Stimulated activated CD8-positive, alpha-beta memory T cell treated with anti-CD3 and anti-CD28 coated beads, Interleukin-15, amount 100 ng/mL, for 1 hour (primary cell): ENCODE measurements at regions not wholly inside any gene's neighbourhood (a gene's known extent, or its start where the extent isn't known, plus 50 kb on each side); places are given as distances from the start of the nearest gene placed in this dataset.
"Not testable (repeated sequence)": the region's sequence is repeated elsewhere in the genome, so short reads cannot be mapped to it uniquely, and the experiment has no call there.

Source experiments
- DNase-seq: peaks from one replicate; pipeline ENCODE4 v3.0.0-alpha.2; 2020; ENCODE audit warnings: low read depth

DNA sequence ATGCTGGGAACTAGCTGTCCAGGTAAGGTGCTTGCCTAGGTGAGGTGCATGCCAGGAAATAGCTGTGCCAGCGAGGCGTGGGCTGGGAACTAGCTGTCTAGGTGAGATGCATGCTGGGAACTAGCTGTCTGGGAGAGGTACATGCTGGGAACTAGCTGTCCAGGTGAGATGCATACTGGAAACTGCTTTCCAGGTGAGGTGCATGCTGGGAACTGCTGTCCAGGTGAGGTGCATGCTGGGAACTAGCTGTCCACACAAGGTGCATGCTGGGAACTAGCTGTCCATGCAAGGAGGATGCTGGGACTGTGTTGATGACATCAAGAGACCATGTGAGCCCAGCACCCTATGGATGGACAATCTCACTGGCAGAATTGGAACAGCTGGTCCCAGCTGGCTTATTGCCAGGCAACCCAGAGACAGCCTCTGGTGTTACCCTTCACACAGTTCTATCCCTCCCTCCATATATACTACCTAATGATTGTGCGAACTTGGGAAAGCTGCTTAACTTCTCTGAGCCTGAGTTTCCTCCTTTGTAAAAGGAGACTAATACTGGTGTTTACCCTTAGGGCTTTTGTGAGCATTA is 479.9 kb upstream of the RBFOX1 start:
- DNase-seq, result no peak

DNA sequence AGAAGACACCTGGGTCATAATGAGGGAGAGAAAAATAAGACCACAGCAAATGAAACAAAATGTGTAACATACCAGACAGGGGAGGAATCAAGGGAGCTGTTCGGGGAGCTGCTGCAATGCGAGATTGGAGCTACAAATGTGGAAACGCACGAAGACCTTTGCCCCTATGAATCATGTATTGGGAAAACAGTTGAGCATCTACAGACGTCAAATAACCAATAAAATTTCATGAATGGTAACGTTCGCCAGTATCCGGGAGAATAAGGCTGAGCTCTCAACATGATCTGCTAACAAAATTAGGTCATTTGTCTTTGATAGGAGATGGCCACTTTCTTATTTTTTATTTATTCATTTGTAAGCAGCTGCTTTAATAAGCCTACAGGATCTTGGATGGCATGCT is 486.2 kb upstream of the RBFOX1 start:
- DNase-seq, result no peak

DNA sequence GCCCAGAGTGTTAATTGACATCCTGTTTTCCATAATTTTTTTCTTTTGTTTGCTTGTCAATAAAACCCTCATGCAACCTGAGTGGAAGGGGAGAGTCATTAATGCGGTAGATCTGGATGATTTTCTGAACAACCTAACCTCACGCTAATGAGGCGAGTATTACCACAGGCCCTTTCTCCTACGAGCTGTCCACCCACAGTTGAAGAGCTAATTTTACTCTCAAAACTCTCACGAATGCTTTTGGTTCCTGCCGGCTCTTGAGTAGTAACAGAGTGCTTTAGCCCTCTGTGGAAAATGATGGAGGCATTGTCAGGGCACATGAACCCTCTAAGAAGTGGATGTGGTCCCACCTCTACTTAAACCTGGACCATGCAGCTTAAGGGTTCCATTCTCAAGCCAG is 491.3 kb upstream of the RBFOX1 start:
- DNase-seq, result no peak

DNA sequence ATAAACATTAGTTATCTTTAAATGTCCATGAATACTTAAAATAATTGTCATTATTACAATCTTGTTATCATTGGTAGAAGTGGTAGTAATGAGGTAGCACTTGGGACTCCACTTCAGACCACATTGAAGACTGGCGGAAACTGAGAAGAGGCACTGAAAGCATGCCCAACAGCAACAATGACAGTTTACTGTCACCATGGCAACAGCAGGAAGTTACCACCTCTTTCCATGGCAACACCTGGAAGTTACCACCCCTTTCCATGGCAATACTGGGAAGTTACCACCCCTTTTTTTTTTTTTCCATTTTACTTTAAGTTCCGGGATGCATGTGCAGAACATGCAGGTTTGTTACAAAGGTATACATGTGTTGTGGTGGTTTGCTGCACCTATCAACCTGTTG is 494.9 kb upstream of the RBFOX1 start:
- no peak for DNase-seq

DNA sequence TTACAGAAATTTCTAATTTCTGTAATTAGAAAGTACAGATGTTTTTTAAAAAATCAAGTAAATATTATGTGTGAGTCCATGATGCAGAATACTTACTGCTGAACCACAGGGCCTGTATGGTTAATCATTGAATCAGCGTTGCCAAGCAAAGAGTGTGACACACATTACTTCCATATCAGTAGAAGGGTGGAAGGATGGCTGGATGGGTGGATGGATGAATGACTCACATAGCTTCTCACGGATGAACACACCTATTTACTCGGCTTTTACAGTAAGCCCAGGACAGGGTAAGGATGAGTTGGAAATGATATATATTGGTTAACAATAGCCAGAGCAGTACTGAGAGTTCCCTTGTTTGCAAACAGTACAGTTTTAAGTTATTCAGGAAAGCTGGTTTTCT is 495.9 kb upstream of the RBFOX1 start:
- DNase-seq, result no peak

DNA sequence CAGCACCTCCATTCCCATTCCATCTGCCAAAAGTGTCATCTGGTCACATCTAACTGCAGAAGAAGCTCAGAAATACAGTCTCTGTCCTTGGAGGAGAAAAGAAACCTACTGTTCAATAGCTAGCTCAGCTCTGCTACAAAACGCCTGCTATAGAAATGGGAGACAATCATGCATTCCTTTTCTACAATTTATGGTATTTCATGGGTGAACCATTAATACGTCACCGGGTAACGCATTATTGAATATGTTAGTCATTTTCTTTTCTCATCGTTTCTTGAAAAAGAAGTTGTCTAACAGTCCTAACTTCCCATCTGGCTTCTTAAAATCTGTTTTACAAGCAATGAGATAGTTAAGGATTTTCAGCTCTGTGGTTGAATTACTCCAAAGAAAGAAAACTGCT is 496.7 kb upstream of the RBFOX1 start:
- no peak for DNase-seq

DNA sequence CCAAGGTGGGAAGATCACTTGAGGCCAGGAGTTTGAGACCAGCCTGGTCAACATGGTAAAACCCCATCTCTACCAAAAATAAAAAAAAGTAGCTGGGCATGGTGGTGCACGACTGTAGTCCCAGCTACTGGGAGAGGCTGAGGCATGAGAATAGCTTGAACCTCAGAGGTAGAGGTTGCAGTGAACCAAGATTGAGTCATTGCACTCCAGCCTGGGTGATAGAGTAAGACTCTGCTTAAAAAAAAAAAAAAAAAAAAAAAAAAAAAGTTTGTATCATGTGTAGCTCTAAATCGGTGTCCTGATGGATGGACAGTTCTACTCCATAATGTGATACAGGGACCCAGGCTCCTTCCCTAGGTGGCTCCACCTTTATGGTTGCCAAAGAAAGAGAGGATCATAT is 497.1 kb upstream of the RBFOX1 start:
- DNase-seq, result no peak

DNA sequence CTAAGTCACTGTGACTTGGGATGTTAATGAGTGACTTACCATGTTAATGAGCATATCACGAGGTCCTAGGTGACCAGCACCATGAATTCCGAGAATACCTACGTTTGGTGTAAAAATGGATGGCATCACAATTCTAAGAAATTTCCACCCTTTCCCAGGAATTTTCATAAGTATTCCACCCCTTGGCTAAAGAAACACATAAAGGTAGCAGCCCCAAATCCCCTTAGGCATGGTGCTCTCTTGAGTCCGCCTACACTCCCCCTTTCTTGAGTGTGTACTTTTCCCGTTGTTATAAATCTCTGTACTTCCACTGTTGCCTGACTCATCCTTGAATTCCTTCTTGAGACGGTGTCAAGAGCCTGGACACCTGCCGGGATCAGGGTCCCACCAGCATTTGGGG is 504.0 kb upstream of the RBFOX1 start:
- DNase-seq, result no peak

DNA sequence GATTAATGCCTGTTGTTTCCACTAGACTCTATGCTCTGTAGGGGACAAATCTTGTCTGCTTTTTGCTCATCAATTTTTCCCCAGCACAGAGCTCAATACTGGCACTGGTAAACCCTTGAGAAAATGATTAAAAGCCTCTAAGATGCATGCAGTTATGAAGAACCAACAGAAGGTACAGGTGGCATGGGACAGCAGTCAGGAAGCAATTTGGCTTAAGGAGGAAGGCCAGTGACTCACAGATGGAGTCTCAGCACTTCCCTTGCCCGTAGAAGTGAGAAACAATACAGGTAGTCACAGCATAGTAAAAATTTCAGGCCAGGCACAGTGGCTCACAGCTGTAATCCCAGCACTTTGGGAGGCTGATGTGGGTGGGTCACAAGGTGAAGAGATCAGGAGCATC is 504.7 kb upstream of the RBFOX1 start:
- no peak for DNase-seq

DNA sequence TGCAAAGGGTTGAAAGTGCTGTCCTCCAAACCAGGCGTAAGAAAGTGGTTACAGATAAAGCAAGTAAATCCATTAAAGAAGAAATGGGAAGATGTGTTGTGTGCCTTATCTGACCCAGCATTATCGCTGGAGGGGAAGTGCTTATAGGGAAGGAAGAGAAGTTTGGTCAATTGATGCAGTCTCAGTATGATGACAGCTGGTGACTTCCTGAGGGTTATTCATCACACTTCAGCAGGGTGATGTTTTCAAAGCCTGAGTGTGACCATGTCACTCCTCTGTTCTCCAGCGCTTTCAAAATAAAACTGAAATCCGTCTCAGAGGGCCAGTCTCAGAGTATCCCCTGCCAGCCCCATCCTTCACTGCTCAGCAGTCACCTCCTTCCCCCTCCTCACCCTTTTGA is 505.4 kb upstream of the RBFOX1 start:
- no peak for DNase-seq

DNA sequence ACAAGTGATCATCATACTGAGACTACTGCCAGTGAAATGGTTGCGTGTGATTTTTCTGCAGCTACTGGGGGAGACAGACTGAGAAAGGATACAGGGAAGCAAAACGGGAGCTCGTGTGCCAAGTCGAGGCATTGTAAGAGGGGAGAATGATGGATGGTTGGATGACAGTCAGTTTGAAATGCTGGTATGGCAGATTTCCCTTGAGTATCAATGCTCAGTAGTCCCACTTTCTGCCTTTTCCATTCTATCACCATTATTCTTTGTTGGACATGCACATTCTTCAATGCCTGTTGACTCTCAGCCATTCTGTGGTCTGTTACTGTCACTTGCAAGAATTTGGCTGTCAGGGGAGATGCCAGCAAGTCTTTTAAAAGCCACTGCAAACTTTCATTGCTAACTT is 510.6 kb upstream of the RBFOX1 start:
- DNase-seq, result no peak

DNA sequence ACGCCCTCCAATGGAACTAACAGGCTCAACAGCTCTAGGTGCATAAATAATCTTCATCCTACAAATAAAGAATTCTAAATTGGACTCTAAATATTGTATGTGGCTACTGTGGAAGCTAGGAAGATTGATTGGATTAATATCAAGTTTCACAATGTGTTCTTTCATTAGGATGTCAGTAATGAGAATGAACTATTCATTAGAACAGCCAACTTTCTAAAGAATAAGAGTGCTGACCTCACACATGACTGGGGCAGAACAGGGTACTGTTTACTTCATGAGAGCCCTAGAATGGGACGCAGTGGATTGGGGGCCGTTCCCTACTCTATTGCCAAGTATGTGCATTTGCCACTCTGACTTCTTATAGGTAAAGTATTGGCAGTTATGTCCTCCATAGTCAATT is 528.2 kb upstream of the RBFOX1 start:
- no peak for DNase-seq

DNA sequence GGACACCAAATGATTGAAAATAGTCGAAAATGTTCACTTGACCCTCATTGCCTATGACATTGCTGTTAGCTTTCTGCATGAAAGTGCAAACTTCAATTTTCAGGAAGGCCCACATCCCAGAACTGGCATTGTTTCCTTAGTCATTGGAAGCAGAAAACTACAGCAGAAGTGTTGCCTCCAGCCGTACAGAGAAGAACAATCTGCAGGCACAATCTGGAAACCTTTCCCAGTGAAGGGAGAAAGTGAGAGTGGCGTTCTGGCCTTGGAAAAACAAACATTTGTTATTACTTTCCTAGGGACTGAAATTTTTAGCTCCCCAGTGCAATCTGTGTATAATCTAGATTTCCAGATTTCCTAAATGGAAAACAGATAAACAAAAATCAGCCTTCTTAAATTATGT is 529.5 kb upstream of the RBFOX1 start:
- no peak for DNase-seq

DNA sequence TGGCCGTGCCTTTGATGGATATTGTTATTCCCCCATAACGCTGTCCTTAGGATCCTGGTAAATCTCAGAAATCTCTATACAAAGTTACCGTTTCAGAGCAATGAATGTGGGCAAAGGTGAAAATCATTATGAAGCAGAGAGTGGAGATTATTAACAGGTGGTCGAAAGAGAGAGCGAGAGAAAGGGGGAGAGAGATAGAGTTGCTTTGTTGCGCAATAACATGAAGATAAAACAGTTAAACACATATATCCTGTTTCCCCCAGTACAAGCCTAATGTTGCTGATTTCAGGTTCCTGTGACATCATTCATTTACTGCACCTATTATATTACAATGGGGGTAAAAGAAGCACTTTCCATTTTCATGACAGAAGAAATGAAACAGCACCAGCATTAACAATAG is 535.4 kb upstream of the RBFOX1 start:
- no peak for DNase-seq

DNA sequence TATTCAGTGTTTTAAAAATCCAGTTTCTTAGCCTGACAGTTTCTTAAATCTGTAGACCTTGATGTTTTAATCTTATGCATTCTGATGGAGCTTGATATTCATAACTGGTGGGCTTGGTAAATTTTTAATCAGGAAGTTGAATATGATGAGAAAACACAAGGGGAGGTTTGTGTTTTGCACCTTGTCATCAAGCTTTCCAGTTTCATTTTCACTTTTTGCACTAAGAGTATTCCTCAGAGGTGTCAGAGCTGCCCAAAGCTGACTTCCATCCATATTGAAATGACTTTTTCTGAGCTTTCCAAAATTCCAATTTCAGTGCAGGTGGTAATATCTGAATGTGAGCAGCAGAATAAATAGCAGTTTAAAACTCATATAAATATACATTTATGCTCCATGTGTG is 555.0 kb upstream of the RBFOX1 start:
- no peak for DNase-seq

DNA sequence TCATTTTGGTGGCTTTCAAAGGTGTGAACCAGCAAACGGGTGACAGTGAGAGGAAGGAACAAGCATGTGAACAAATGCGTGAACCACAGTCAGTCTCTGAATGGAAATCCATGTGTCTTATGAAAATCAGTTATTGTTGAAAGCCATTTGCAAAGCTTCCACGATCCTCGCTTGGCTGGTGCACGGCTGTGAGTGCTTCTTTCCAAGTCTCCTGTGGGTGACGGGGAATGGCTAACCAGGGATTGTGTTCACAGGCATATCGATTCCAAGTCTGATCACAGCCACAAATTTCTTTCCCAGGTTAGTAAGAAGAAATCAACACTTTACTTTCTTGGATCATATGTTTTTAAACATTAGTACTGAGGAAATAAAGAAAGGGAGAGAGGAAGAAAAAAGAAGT is 556.9 kb upstream of the RBFOX1 start:
- no peak for DNase-seq

DNA sequence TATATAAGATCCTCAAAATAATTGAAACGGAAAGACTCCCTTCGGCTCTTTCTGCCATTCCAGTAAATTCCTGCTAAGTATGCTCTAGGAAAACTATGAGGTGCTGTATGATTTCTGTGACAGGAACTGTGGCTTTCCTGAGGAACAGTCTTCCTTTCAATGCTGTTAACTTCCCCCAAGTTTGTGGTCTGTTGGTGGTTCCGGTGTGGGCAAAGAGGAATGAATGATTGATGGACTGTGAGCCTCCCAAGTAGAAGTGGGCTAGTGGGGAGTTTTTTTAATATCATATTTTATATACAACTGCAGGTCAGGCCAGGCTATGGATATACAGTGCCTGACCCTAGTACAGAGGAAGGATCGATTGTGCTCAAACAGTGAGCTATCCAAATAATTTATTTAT is 560.7 kb upstream of the RBFOX1 start:
- DNase-seq, result no peak

DNA sequence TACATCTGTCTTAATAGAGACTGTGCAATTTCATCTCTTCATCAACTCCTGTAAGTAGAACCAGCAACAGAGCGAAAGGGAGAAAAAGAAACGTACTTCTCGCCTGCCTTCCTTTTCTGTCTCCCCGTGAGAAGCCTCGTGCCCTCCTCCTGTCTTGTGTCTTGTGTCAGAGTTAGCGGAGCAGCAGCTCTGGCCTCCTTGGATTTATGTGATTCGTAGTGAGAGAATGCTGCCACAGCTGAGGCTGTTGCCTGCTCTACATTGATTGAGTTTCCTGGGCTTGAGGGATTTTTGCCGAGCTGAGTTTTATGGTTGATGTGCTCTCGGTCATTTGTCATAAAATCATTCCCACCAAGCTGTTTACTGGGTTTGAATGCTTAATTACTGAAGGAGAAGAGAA is 579.1 kb upstream of the RBFOX1 start:
- no peak for DNase-seq

DNA sequence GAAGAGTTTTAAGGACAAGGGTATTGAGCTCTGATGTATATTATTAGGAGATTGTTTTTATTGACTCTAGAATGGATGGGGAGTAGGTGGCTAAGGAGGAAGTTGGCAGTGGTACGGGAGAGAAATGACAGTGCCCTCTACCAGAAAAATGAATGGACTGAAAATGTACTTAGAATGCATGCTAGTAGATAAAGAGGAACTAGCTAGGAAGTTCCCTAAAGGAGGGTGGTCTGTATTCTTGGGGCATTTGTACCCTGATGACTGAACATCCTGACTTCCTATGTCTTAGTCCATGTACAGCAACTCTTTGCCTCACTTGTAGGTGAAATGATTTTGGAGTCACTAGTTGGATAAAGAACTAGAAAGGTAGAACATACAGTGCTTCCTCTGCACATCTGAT is 581.5 kb upstream of the RBFOX1 start:
- no peak for DNase-seq

DNA sequence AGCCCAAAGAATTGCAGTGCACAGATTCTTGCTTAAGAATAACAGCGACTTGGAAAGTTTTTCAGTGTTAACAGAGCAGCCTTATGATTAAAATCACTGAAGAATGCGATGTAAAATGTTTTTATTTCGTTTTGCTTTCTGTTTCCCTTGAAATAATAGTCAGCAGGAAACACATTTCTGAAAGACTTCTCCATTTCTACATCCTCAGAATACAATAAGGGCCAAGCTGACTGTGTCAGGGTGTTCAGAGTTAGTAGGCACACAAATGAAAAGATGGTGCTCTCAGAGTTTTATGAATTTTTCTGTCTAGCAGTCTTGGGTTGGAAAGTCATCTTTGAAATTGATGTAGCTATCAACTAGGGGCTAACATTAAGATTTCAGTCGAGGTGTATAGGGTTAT is 582.9 kb upstream of the RBFOX1 start:
- DNase-seq, result no peak

DNA sequence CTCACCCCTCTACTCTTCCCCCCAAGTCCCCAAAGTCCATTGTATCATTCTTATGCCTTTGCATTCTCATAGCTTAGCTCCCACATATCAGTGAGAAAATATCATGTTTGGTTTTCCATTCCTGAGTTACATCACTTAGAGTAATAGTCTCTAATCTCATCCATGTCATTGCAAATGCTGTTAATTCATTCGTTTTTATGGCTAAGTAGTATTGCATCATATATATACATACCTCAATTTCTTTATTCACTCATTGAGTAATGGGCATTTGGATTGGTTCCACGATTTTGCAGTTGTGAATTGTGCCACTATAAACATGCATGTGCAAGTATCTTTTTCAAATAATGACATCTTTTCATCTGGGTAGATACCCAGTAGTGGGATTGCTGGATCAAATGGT is 596.3 kb upstream of the RBFOX1 start:
- not testable (repeated sequence) for DNase-seq

DNA sequence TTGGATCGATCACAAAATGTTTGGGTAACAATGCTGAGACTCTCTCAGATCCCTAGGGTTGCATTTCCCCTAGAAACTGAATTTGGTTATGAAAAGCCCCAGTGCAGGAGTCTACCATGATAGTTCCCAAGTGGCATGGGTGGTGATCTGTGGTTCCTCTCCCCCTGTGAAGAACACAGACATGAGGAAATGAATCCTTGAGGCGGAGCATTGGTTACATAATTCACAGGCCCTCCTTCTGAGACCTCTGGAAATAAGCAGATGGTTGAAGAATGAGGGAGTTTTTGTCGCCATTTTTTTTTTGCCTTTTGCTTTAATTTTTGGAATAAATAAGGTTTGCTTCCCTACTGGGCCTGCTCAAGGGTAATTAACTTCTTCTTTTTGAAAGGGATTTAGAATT is 597.0 kb upstream of the RBFOX1 start:
- DNase-seq, result no peak

DNA sequence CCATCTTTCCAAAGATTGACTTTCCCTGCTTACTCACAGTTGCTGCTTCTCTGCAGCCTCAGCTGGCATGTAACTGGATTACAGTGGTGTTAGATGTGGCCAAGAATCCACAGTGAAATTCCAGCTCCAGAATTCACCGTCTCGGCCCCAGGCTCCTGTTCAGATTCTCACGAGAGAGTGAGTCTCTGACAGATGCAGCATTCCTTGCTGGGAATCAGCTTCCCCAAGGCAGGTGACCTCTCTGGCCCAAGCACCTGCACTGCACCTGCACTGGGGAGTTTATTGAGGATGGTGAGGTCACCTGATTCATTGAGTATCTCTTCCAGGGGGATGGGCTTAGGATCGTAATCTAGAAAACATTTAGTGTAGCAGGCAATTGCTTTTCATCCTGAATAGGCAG is 600.5 kb upstream of the RBFOX1 start:
- DNase-seq, result no peak

DNA sequence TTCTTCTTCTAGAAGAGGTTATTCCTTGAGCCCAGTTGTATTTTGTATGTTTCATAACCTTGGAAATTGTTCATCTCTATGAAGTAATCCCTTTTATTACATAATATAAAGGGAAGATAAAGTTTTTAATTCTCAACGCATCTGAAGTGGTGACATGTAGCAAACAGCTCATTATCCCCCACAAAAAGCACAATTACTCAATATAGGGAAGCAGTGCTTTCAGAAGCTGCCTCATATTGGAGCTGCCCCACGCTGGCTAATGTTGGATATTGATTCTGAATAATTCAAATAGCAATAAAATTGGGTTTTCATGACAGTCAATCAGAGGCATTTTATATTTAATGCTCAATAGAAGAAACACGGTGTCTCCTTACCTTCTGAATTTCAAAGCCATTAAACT is 604.3 kb upstream of the RBFOX1 start:
- no peak for DNase-seq

DNA sequence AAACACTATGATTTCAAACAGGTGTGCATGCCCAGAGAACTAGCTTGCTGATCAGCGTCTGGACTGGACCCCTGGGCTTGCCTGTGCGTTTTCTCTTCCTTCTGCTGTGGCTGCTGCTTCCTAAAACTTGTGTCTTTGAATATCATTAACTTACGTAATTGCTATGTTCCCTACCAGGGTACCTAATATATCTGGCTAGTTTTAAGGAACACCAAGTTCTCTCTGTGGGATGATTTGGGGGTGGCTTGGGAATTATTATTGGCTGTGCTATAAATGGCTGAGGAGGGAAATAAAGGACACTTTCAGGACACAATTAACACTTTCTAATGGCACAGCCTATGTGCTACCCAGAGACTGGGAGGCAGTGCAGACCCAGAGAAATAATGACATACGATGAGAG is 606.0 kb upstream of the RBFOX1 start:
- no peak for DNase-seq
